C4-2B (cell line): ENCODE measurements at regions not wholly inside any gene's neighbourhood (a gene's known extent, or its start where the extent isn't known, plus 50 kb on each side); places are given as distances from the start of the nearest gene placed in this dataset.

Source experiments
- H3K27ac ChIP-seq: fragments of 450-650 bp; 2 replicates; pipeline ENCODE4 v1.5.1; 2017
- CTCF ChIP-seq: fragments of 450-650 bp; conservative IDR thresholded peaks from 2 replicates; pipeline ENCODE4 v1.5.1; 2017; ENCODE audit warnings: mild to moderate bottlenecking
- ZFX ChIP-seq: fragments of 450-650 bp; IDR thresholded peaks from 2 replicates; pipeline ENCODE4 v1.6.1; 2017

- TF ChIP-seq CTCF (no peak), ZFX (no peak)
These were observed 515.8 kb upstream of the AKR1E2 start for GRCh38 chr10:4310172-4310571.

DNA sequence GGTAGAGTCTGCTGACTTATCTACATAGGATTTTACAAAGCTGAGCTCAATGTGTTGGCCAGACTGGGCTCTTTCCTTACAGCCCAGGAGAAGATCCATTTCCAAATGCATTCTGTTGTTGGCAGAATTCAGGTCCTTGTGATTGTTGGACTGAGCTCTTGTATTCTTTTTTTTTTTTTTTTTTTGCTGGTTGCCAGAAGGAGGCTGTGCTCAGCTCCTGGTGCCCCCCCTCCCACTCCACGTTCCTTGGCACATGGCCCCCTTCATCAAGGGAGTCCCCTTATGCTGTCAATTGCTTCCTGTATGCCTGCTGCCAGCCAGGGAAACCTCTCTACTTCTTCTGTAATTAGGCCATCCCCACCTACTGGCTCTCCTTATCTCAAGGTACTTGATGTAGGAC, 518.1 kb upstream of the AKR1E2 start:
- TF ChIP-seq ZFX (no peak), CTCF (no peak)
- H3K27ac ChIP-seq = no peak overlapping the region

More at GRCh38 chr10:4310172-4310571, 515.8 kb upstream of the AKR1E2 start:
- H3K27ac ChIP-seq = no peak overlapping the region

DNA sequence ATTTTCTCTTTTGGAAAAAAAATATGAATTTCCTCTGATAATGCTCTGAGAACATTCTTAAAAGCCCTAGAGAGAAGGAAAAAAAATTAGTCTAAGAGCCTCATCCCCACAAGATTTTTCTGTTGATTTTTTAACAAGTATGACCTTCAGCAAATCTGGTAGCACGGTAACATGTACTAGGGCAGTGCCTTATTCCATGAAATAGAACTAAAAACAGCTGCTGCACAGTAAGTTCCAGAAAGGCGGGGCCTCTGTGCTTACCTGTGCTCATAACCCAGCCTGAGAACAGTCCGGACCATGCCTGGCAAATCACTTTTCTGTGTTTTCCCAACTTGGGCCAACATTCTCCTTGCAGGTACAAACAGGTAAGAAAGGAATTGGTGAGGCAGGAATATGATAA, 519.1 kb upstream of the AKR1E2 start:
- no peak overlapping the region for H3K27ac ChIP-seq
- TF ChIP-seq ZFX (no peak), CTCF (no peak)

DNA sequence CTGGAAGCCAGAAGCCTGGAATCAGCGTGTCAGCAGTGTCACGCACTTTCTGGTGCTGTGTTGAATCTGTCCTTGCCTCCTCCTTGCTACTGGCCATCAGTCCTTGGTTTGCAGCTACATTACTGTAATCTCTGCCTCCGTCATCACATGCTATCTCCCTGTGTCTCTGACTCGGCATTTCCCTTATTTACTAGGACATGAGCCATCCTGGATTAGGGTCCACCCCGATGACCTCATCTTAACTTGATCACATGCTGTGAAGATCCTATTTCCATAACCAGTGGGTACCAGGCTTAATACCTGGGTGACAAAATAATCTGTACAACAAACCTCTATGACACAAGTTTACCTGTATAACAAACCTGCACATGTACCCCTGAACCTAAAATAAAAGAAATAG, 518.0 kb upstream of the KLF6 start:
- TF ChIP-seq CTCF (no peak), ZFX (no peak)
- no peak overlapping the region for H3K27ac ChIP-seq

DNA sequence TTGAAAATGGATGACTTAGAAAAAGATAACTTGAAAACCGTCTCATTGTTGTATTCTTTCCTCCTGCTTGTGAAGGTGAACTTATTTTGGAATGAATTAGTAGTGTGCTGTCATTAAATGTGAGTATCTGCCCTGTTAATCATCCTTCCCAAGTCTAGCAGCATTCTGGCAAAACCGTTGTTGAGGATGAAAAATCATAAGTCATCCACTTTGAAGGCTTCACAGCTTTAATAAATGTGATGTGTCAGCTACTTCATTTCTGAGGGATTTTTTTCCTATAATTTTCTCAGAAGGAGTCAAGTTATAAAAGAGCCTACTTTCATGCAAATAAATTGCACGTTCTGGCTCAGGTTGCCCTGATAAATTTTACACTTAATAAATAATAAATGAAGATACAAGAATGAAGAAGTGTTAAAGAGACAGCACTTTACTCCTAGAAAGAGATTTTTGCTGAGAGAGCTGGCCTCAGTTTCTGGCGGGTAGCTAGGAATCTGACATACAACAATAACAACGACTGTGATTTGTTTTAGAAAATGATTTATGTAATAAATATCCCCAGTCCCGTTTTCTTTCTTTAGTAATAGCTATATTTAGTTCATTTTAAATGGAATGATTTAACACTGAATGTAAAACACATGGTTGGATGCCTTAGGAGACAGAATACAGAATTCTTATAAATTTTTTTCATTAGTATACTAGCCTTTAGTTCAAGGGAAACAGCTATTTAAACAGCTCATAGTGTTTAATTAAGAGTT, 516.5 kb upstream of the KLF6 start:
- H3K27ac ChIP-seq = no peak overlapping the region
- TF ChIP-seq CTCF = no peak
- TF ChIP-seq ZFX = no peak

- TF ChIP-seq ZFX (no peak), CTCF (no peak)
- no peak overlapping the region for H3K27ac ChIP-seq
These were observed 511.2 kb upstream of the KLF6 start for GRCh38 chr10:4296161-4296560.

DNA sequence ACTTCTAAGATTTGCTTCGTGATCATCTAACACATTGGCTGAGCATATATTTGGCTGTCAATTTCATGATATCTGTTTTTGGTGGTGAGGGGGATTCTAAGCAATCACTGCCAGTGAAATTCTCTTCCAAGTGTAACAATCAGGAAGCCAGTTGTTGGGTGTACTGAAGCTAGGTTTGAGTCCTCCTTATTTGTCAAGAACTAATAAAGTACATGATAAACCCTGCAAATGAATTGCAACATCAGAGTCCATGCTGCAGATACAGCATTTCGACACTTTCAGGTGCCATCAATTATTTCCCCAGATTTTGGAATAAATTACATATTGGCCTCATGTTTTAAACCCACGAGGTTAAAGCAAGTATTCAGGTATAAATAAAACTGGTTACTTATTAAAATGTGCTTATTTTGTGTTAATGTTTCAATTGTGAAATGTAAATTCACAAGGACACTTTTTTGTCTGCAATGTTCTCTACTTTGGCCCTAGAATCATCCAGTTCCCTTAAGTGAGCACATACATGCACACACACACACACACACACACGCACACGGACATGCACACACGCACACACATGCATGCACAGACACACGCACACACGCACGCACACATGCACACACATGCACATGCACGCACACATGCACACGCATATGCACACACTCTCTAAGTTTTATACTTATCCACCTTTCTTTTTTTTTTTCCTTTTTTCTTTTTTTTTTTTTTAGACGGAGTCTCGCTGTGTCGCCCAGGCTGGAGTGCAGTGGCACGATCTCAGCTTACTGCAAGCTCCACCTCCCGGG, 510.2 kb upstream of the KLF6 start:
- TF ChIP-seq ZFX = no peak
- TF ChIP-seq CTCF = no peak
- H3K27ac ChIP-seq = no peak overlapping the region
